K562 (cell line): ENCODE measurements at regions not wholly inside any gene's neighbourhood (a gene's known extent, or its start where the extent isn't known, plus 50 kb on each side); places are given as distances from the start of the nearest gene placed in this dataset.

ENCODE experiments used
- CEBPB ChIP-seq: fragments of 450-650 bp; IDR thresholded peaks from 2 replicates; pipeline ENCODE4 v1.6.1; 2016; ENCODE audit warnings: missing genetic modification characterization, missing compliant biosample characterization
- CTCF ChIP-seq, 3 experiments: IDR thresholded peaks in 2 of 3; conservative IDR thresholded peaks in 1 of 3; 2 replicates each; pipeline ENCODE4 v1.5.1; 2011 to 2012; ENCODE audit warnings: low read length in 3 of 3, mild to moderate bottlenecking in 3 of 3, control low read depth in 2 of 3, improper control_type of control experiment in 1 of 3, inconsistent platforms in 1 of 3, low read depth in 1 of 3, mixed read lengths in 1 of 3, moderate library complexity in 1 of 3; ENCODE audit not compliant: insufficient read depth in 2 of 3
- HLTF ChIP-seq: fragments of 450-650 bp; IDR thresholded peaks from 2 replicates; pipeline ENCODE4 v1.6.1; 2016
- HMBOX1 ChIP-seq: sonication (generic); IDR thresholded peaks from 2 replicates; pipeline ENCODE4 v1.6.1; 2016
- POLR2AphosphoS5 ChIP-seq: IDR thresholded peaks from 2 replicates; pipeline ENCODE4 v1.6.1; 2011; ENCODE audit warnings: mild to moderate bottlenecking, low read depth, low read length, moderate library complexity; ENCODE audit not compliant: control insufficient read depth, insufficient read depth
- RUNX1 ChIP-seq: sonication (generic); IDR thresholded peaks from 2 replicates; pipeline ENCODE4 v1.6.1; 2016; ENCODE audit warnings: antibody characterized with exemption, low read depth
- ZNF197 ChIP-seq: fragments of 200-800 bp; sonication (Bioruptor generic); IDR thresholded peaks from 2 replicates; pipeline ENCODE4 v1.6.1; 2016; ENCODE audit warnings: low read depth, missing genetic modification characterization, missing compliant biosample characterization
- ZNF398 ChIP-seq: fragments of 250-450 bp; sonication (Bioruptor Pico); IDR thresholded peaks from 2 replicates; pipeline ENCODE4 v1.8.0; 2021; ENCODE audit warnings: moderate library complexity, mild to moderate bottlenecking, inconsistent platforms

- TF ChIP-seq RUNX1 (no peak), ZNF398 (CRISPR knock-in tag) (no peak), HLTF (no peak), ZNF197 (CRISPR knock-in tag) (no peak), POLR2AphosphoS5 (no peak), CTCF (IDR thresholded peaks at IDR 0.05 in 2 of 3, conservative IDR thresholded peaks at IDR 0.05 in 1 of 3; ENCODE audit: insufficient read depth in 2 of 3, low read depth in 1 of 3, low read length in 3 of 3) (no peak), CEBPB (no peak), HMBOX1 (no peak)
Observed at GRCh38 chr3:147977001-147977400, 567.8 kb downstream of the ZIC1 start.
